ENCODE measurements at regions not wholly inside any gene's neighbourhood (a gene's known extent, or its start where the extent isn't known, plus 50 kb on each side); places are given as distances from the start of the nearest gene placed in this dataset.

DNA sequence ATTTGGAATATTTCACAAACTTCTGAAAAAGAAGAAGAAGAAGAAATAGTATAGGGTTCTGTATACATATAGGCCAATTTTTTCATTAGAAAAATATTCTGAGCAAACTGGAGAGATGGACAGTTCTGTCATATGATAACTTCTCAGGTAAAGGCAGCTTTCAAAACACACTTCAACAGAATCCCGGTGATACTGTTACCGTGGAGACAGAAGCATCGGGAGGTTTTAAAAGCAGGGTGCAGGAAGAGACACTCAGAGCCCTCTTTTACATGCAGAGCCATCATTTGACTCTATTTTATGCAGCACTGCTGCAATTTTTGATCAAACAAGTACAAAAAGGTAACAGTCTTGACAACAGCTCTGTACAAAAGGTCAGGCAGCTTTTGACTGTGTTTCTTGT lies 1785.4 kb downstream of the LRRC4C start:
- Histone ChIP-seq H3K27ac (ENCODE audit: low read depth, low read length) (no peak overlapping the region), H3K36me3 (ENCODE audit: control insufficient read depth in 2 of 4, insufficient read depth in 4 of 4, low read length in 3 of 4) (no peaks in the 10 kb centered on the region), H3K14ac (ENCODE audit: insufficient read length) (no peak overlapping the region), H3K27me3 (replicated peaks in 1 of 4; ENCODE audit: control insufficient read depth in 3 of 4, extremely low read depth in 1 of 4, insufficient read depth in 3 of 4, low read length in 3 of 4) (no peaks in the 10 kb centered on the region), H2AK5ac (ENCODE audit: low read depth, low read length) (no peak overlapping the region), H4K91ac (replicated peaks; ENCODE audit: insufficient read length, low read length) (no peak overlapping the region), H3K79me2 (ENCODE audit: control insufficient read depth in 1 of 2, insufficient read depth in 2 of 2, low read length in 2 of 2) (no peaks in the 10 kb centered on the region), H2AFZ (ENCODE audit: low read length) (no peak overlapping the region), H3K79me1 (ENCODE audit: low read depth, low read length) (no peaks in the 10 kb centered on the region), H4K20me1 (replicated peaks in 1 of 2; ENCODE audit: control insufficient read depth in 1 of 2, insufficient read depth in 2 of 2, low read length in 2 of 2) (no peaks in the 10 kb centered on the region), H3K4me1 (replicated peaks in 1 of 4; ENCODE audit: control insufficient read depth in 3 of 4, insufficient read depth in 4 of 4, low read length in 3 of 4) (0 out of 7 replicates have a peak, but pooled peaks cover 0 to 2% (median 0%) of the 10 kb centered on the region in 4 experiments), H3K4ac (replicated peaks; ENCODE audit: insufficient read length, low read depth, low read length) (no peak overlapping the region), H2BK12ac (ENCODE audit: low read depth, low read length) (no peak overlapping the region), H3K18ac (ENCODE audit: extremely low read depth, low read length) (no peak overlapping the region), H3K23me2 (ENCODE audit: low read depth, low read length) (no peaks in the 10 kb centered on the region), H3K23ac (ENCODE audit: insufficient read length) (no peak overlapping the region), H3K4me3 (ENCODE audit: extremely low read depth in 1 of 4, insufficient read depth in 2 of 4, low read depth in 3 of 4, low read length in 4 of 4) (no peak overlapping the region), H4K8ac (ENCODE audit: extremely low read depth, insufficient read depth, low read length) (no peak overlapping the region), H3K9me3 (ENCODE audit: insufficient read depth in 2 of 2, low read depth in 1 of 2, low read length in 1 of 2) (no peaks in the 10 kb centered on the region), H3K56ac (replicated peaks; ENCODE audit: insufficient read length, low read depth, low read length) (no peak overlapping the region), H3K4me2 (ENCODE audit: insufficient read depth in 1 of 2, low read depth in 2 of 2, low read length in 2 of 2) (no peak overlapping the region), H2BK120ac (replicated peaks; ENCODE audit: low read depth, low read length) (no peak overlapping the region), H2BK15ac (ENCODE audit: low read length) (no peak overlapping the region), H4K5ac (ENCODE audit: insufficient read length, low read depth, low read length) (no peak overlapping the region), H2BK5ac (ENCODE audit: low read depth, low read length) (no peak overlapping the region), H3K9ac (replicated peaks in 1 of 4; ENCODE audit: extremely low read depth in 1 of 4, low read depth in 3 of 4, low read length in 3 of 4) (no peak overlapping the region), H2BK20ac (ENCODE audit: low read length) (no peak overlapping the region)
- POLR2A ChIA-PET (ENCODE audit: partially characterized antibody): no interaction called here
- DNase-seq (ENCODE audit: low read depth in 1 of 2, low spot score in 2 of 2): no peak
- WGBS, 2 experiments (ENCODE audit: extremely low coverage in 1 of 2, insufficient coverage in 1 of 2, insufficient read length in 1 of 2, insufficient replicate concordance in 2 of 2, low coverage in 1 of 2, low lambda C conversion rate in 2 of 2, missing lambda C conversion rate in 1 of 2): 95% methylated on average over 3 of the region's 3 CpGs; no CpG with 5 or more reads in 1 of the 2 experiments
- CTCF ChIA-PET (ENCODE audit: partially characterized antibody): interaction anchor here (0.6 kb wide), 1 partner anchor 16 kb away, joined by 4 read pairs; no protein-coding TSS in a partner anchor
- FAIRE-seq: no peak
- TF ChIP-seq, protein P1, sequence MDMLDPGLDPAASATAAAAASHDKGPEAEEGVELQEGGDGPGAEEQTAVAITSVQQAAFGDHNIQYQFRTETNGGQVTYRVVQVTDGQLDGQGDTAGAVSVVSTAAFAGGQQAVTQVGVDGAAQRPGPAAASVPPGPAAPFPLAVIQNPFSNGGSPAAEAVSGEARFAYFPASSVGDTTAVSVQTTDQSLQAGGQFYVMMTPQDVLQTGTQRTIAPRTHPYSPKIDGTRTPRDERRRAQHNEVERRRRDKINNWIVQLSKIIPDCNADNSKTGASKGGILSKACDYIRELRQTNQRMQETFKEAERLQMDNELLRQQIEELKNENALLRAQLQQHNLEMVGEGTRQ (IDR thresholded peaks at IDR 0.05; ENCODE audit: low read length): no peak
- TF ChIP-seq, protein P2, sequence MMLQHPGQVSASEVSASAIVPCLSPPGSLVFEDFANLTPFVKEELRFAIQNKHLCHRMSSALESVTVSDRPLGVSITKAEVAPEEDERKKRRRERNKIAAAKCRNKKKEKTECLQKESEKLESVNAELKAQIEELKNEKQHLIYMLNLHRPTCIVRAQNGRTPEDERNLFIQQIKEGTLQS (IDR thresholded peaks at IDR 0.05; ENCODE audit: insufficient read depth, low read depth, low read length): no peak
- no peak for TF ChIP-seq TAF7 (optimal IDR thresholded peaks at IDR 0.05; ENCODE audit: borderline replicate concordance, low read depth, low read length)
- no peak for TF ChIP-seq NRF1 (IDR thresholded peaks at IDR 0.05; ENCODE audit: low read depth, low read length)
- no peak for TF ChIP-seq RBBP5 (IDR thresholded peaks at IDR 0.05; ENCODE audit: borderline replicate concordance, low read depth, low read length)
- no peak for TF ChIP-seq ASH2L (IDR thresholded peaks at IDR 0.05; ENCODE audit: low read length)
- TF ChIP-seq NANOG (IDR thresholded peaks at IDR 0.05; ENCODE audit: insufficient read depth, low read depth, low read length, poor library complexity, severe bottlenecking): no peak
- no peak for TF ChIP-seq SIX5 (IDR thresholded peaks at IDR 0.05; ENCODE audit: low read depth, low read length)
- no peak for TF ChIP-seq KDM1A (IDR thresholded peaks at IDR 0.05; ENCODE audit: borderline replicate concordance, low read length)
- TF ChIP-seq ZNF274 (IDR thresholded peaks at IDR 0.05; ENCODE audit: borderline replicate concordance, extremely low read depth, low read length): no peak
- TF ChIP-seq YY1 (IDR thresholded peaks at IDR 0.05; ENCODE audit: low read depth, low read length): no peak
- TF ChIP-seq SAP30 (IDR thresholded peaks at IDR 0.05; ENCODE audit: insufficient read depth, insufficient replicate concordance, low read length): no peak
- no peak for TF ChIP-seq EGR1 (IDR thresholded peaks at IDR 0.05; ENCODE audit: borderline replicate concordance, low read depth, low read length)
